PC-9 (cell line): ENCODE measurements at regions not wholly inside any gene's neighbourhood (a gene's known extent, or its start where the extent isn't known, plus 50 kb on each side); places are given as distances from the start of the nearest gene placed in this dataset.

Experiments used
- BruUV-seq: library from RNA; stranded (reverse); fragments of 400-500 nt; replicated peaks from 2 replicates; lab custom pipeline; 2021; lab: Mats Ljungman, UMichigan
- CTCF ChIA-PET: fragments of 300-600 bp; sonication (Branson Sonifier 250); formaldehyde crosslinking; loops from one replicate; lab custom pipeline; 2022; ENCODE audit warnings: antibody characterized with exemption; lab: Charles Lee
- POLR2A ChIA-PET: fragments of 300-600 bp; sonication (Branson Sonifier 250); formaldehyde crosslinking; loops from one replicate; lab custom pipeline; 2022; ENCODE audit warnings: antibody characterized with exemption; ENCODE audit not compliant: unreplicated experiment; lab: Charles Lee
- DNase-seq, 2 experiments: peaks; one replicate each; pipeline versions ENCODE4 v3.0.0 to v3.0.0-alpha.2; 2015 to 2022; ENCODE audit warnings: mixed read lengths in 1 of 2
- H2AFZ ChIP-seq: fragments of 200-600 bp; sonication (generic); 2 replicates; pipeline ENCODE4 v1.8.1; 2017; ENCODE audit warnings: antibody characterized with exemption
- H3F3A ChIP-seq: fragments of 200-600 bp; sonication (generic); 2 replicates; pipeline ENCODE4 v1.8.1; 2017; ENCODE audit warnings: antibody characterized with exemption, mild to moderate bottlenecking, low read depth; ENCODE audit not compliant: insufficient read depth
- H3K27ac ChIP-seq: fragments of 200-600 bp; sonication (generic); 2 replicates; pipeline ENCODE4 v1.6.1; 2016; ENCODE audit warnings: mixed run types
- H3K27me3 ChIP-seq: fragments of 200-600 bp; sonication (generic); 2 replicates; pipeline ENCODE4 v1.6.1; 2016; ENCODE audit warnings: low read depth, mixed run types; ENCODE audit not compliant: insufficient read depth
- H3K36me3 ChIP-seq: fragments of 200-600 bp; sonication (generic); 2 replicates; pipeline ENCODE4 v1.6.1; 2016; ENCODE audit warnings: low read depth, mixed run types
- H3K4me1 ChIP-seq: fragments of 200-600 bp; sonication (generic); replicated peaks from 2 replicates; pipeline ENCODE4 v1.6.1; 2016; ENCODE audit warnings: mixed run types; ENCODE audit not compliant: insufficient read depth
- H3K4me2 ChIP-seq: fragments of 200-600 bp; sonication (generic); 2 replicates; pipeline ENCODE4 v1.6.1; 2017; ENCODE audit warnings: mixed run types
- H3K4me3 ChIP-seq: fragments of 200-600 bp; sonication (generic); 2 replicates; pipeline ENCODE4 v1.6.1; 2016; ENCODE audit warnings: mixed run types
- H3K79me2 ChIP-seq: fragments of 200-600 bp; sonication (generic); 2 replicates; pipeline ENCODE4 v1.6.1; 2017; ENCODE audit warnings: low read depth, mixed run types
- H3K9me2 ChIP-seq: fragments of 200-600 bp; sonication (generic); 2 replicates; pipeline ENCODE4 v1.8.1; 2017; ENCODE audit warnings: mild to moderate bottlenecking; ENCODE audit not compliant: insufficient read depth
- H3K9me3 ChIP-seq: fragments of 200-600 bp; sonication (generic); 2 replicates; pipeline ENCODE4 v1.8.1; 2016; ENCODE audit warnings: low read depth; ENCODE audit not compliant: insufficient read depth
- H4K20me1 ChIP-seq: fragments of 200-600 bp; sonication (generic); 2 replicates; pipeline ENCODE4 v1.8.1; 2017; ENCODE audit not compliant: insufficient read depth
- CTCF ChIP-seq: fragments of 200-600 bp; sonication (generic); conservative IDR thresholded peaks from 2 replicates; pipeline ENCODE4 v1.6.1; 2017; ENCODE audit warnings: mixed run types, antibody characterized with exemption, mild to moderate bottlenecking, moderate library complexity
- EZH2 ChIP-seq: fragments of 200-600 bp; sonication (generic); IDR thresholded peaks from 2 replicates; pipeline ENCODE4 v1.8.0; 2017; ENCODE audit warnings: antibody characterized with exemption, low read depth
- intact Hi-C: fragments of 100-400 bp; cut with micrococcal nuclease; formaldehyde crosslinking; loops from one replicate; pipeline ENCODE4 v1.10.0; 2022; ENCODE audit not compliant: unreplicated experiment

- Histone ChIP-seq H3K79me2 (no peaks in the 10 kb centered on the region), H3K36me3 (peaks cover 10% of the 10 kb centered on the region), H3K4me1 (peaks cover 61% of the 10 kb centered on the region), H3K4me2 (peak overlapping the region; percentile 69), H2AFZ (peak overlapping the region; percentile 49; the same call in 1 of the 2 replicates), H3K4me3 (peak overlapping the region; percentile 24; the same call in 1 of the 2 replicates), H3K27ac (peak overlapping the region; percentile 98), H3F3A (peaks cover 50% of the 10 kb centered on the region), H4K20me1 (no peaks in the 10 kb centered on the region), H3K27me3 (no peaks in the 10 kb centered on the region), H3K9me2 (no peaks in the 10 kb centered on the region), H3K9me3 (peaks cover 18% of the 10 kb centered on the region; the same call in 1 of the 2 replicates)
- no peak for TF ChIP-seq EZH2
- TF ChIP-seq CTCF: no peak
- ChIA-PET POLR2A (interaction anchor here (0.5 to 1.0 kb wide), 6 partner anchors 63 to 1584 kb away, joined by 3 to 8 read pairs (median 5); no protein-coding TSS in a partner anchor), CTCF (interaction anchor here (1.3 kb wide), 1 partner anchor 343 kb away, joined by 3 read pairs; no protein-coding TSS in a partner anchor)
- no TSS peak for BruUV-seq
- DNase-seq: peak in 1 of 2 experiments; percentile 61
- intact Hi-C loops: loop anchor here (1.0 to 5.0 kb wide), 4 partner anchors 20 to 545 kb away; no protein-coding TSS in a partner anchor
Measured at GRCh38 chr5:57842364-57843058, 359.9 kb upstream of the ACTBL2 start.

- Histone ChIP-seq H3K9me2 (no peaks in the 10 kb centered on the region), H3K36me3 (peaks cover 10% of the 10 kb centered on the region), H3K9me3 (peaks cover 18% of the 10 kb centered on the region; the same call in 1 of the 2 replicates), H2AFZ (peak overlapping the region; percentile 49; the same call in 1 of the 2 replicates), H3K4me1 (peaks cover 66% of the 10 kb centered on the region), H3F3A (peaks cover 50% of the 10 kb centered on the region), H3K27ac (peak overlapping the region; percentile 98), H3K27me3 (no peaks in the 10 kb centered on the region), H3K79me2 (no peaks in the 10 kb centered on the region), H3K4me3 (peak overlapping the region; percentile 24; the same call in 1 of the 2 replicates), H4K20me1 (no peaks in the 10 kb centered on the region), H3K4me2 (peak overlapping the region; percentile 69)
- peak; percentile 79 to 98 for DNase-seq
- POLR2A ChIA-PET: interaction anchor here (0.5 to 1.0 kb wide), 7 partner anchors 143 to 1583 kb away, joined by 3 to 8 read pairs (median 4); no protein-coding TSS in a partner anchor
- intact Hi-C loops: loop anchor here (1.0 to 5.0 kb wide), 11 partner anchors 17 to 620 kb away; no protein-coding TSS in a partner anchor
- TF ChIP-seq CTCF: 0 out of 2 replicates have a peak, but pooled peaks have one; percentile 16
- TF ChIP-seq EZH2: no peak
- CTCF ChIA-PET: interaction anchor here (1.3 kb wide), 1 partner anchor 342 kb away, joined by 3 read pairs; no protein-coding TSS in a partner anchor
- TSS peak; percentile 38 for BruUV-seq
Measured at GRCh38 chr5:57841676-57842363, 359.2 kb upstream of the ACTBL2 start.
